22Rv1 (cell line): ENCODE measurements at regions not wholly inside any gene's neighbourhood (a gene's known extent, or its start where the extent isn't known, plus 50 kb on each side); places are given as distances from the start of the nearest gene placed in this dataset.

Experiments
- CTCF ChIP-seq: fragments of 450-650 bp; IDR thresholded peaks from 2 replicates; pipeline ENCODE4 v1.5.1; 2017; ENCODE audit warnings: mild to moderate bottlenecking
- ZFX ChIP-seq: fragments of 450-650 bp; IDR thresholded peaks from 2 replicates; pipeline ENCODE4 v1.6.1; 2017; ENCODE audit warnings: antibody characterized with exemption, borderline replicate concordance

GRCh38 chr12:114903083-114903691 lies 219.2 kb upstream of the TBX3 start:
- TF ChIP-seq CTCF (no peak), ZFX (no peak)
